Upper lobe of left lung (tissue), 6 donors: ENCODE measurements at regions not wholly inside any gene's neighbourhood (a gene's known extent, or its start where the extent isn't known, plus 50 kb on each side); places are given as distances from the start of the nearest gene placed in this dataset.

Experiments
- ATAC-seq, 2 donors: fragments of 200-7000 bp; cut with Tn5 transposase; one replicate each; pipeline ENCODE4 v1.9.1; 2022; ENCODE audit warnings: mild to moderate bottlenecking in 2 of 2, moderate library complexity in 2 of 2; ENCODE audit not compliant: low FRiP score in 2 of 2
- DNase-seq, 2 donors: peaks; one replicate each; pipeline ENCODE4 v3.0.0-alpha.2; 2019 to 2020
- H3K27ac ChIP-seq, 4 donors: fragments of 200-600 bp; sonication (generic); one replicate each; pipeline ENCODE4 v1.5.1; 2016 to 2019
- H3K27me3 ChIP-seq, 4 donors: fragments of 200-600 bp; sonication (generic); one replicate each; pipeline ENCODE4 v1.5.1; 2017 to 2019
- H3K36me3 ChIP-seq, 4 donors: fragments of 200-600 bp; sonication (generic); one replicate each; pipeline ENCODE4 v1.5.1; 2016 to 2019
- H3K4me1 ChIP-seq, 4 donors: fragments of 200-600 bp; sonication (generic); one replicate each; pipeline ENCODE4 v1.5.1; 2018 to 2019
- H3K4me3 ChIP-seq, 4 donors: fragments of 200-600 bp; sonication (generic); one replicate each; pipeline ENCODE4 v1.5.1; 2017 to 2019; ENCODE audit warnings: mild to moderate bottlenecking in 2 of 4, moderate library complexity in 1 of 4
- H3K9me3 ChIP-seq, 4 donors: fragments of 200-600 bp; sonication (generic); one replicate each; pipeline ENCODE4 v1.5.1; 2018 to 2019
- CTCF ChIP-seq, 6 experiments: fragments of 450-650 bp in 4 of 6; fragments of 200-600 bp in 2 of 6; sonication (generic) in 2 of 6; IDR thresholded peaks; one replicate each; pipeline ENCODE4 v1.5.1; 2016 to 2019; ENCODE audit warnings: antibody characterized with exemption in 6 of 6
- EP300 ChIP-seq, 4 donors: sonication (generic); formaldehyde crosslinking; IDR thresholded peaks; one replicate each; pipeline ENCODE4 v1.5.1; 2017; ENCODE audit warnings: antibody characterized with exemption in 4 of 4, control low read depth in 2 of 4
- POLR2A ChIP-seq, 4 donors: fragments of 450-650 bp; IDR thresholded peaks; one replicate each; pipeline ENCODE4 v1.5.1; 2016 to 2017; ENCODE audit warnings: antibody characterized with exemption in 4 of 4, mild to moderate bottlenecking in 2 of 4
- POLR2AphosphoS5 ChIP-seq, 2 donors: sonication (generic); formaldehyde crosslinking; IDR thresholded peaks; one replicate each; pipeline ENCODE4 v1.5.1; 2017; ENCODE audit warnings: antibody characterized with exemption in 2 of 2
- WGBS, 2 donors: methylation state at CpG; one replicate each; pipeline ENCODE4 v1.1.5; 2017 to 2018; 5-methylcytosine and 5-hydroxymethylcytosine counted together
- small RNA-seq, 4 donors: library from RNA; depleted of rRNA; stranded (forward); fragments of <200 nt; gene quantifications; one replicate each; pipeline ENCODE3, GENCODE V24; 2016
- donor health status: DM: no; HTN: no; CAD: no; lungs with moderate emphysema.
- donor health status: DM: no; HTN: yes; CAD: no; lungs with severe emphysema.

- 70 to 77% methylated on average over 7 of the region's 7 CpGs for WGBS, 2 donors
- H3K27me3 ChIP-seq = no peaks in the 10 kb centered on the region
- no peaks in the 10 kb centered on the region for H3K36me3 ChIP-seq
- no peak overlapping the region for H3K27ac ChIP-seq
- DNase-seq = no peak
- TF ChIP-seq CTCF (IDR thresholded peaks at IDR 0.05) (no peak), EP300 (IDR thresholded peaks at IDR 0.05) (no peak), POLR2A (IDR thresholded peaks at IDR 0.05) (no peak), POLR2AphosphoS5 (IDR thresholded peaks at IDR 0.05) (no peak)
- no peak overlapping the region for H3K4me3 ChIP-seq
- peaks cover 0 to 6% (median 2%) of the 10 kb centered on the region in 4 donors for H3K4me1 ChIP-seq
- ATAC-seq = no peak
- no peaks in the 10 kb centered on the region for H3K9me3 ChIP-seq
These were observed 50.5 kb upstream of the SLC1A4 start for GRCh38 chr2:64938607-64939285.

GRCh38 chr2:64939332-64939917 is 49.8 kb upstream of the SLC1A4 start:
- Histone ChIP-seq H3K4me1 (peaks cover 0 to 8% (median 2%) of the 10 kb centered on the region in 4 donors), H3K36me3 (no peaks in the 10 kb centered on the region), H3K9me3 (no peaks in the 10 kb centered on the region), H3K27me3 (no peaks in the 10 kb centered on the region), H3K4me3 (no peak overlapping the region), H3K27ac (no peak overlapping the region)
- no peak for ATAC-seq
- DNase-seq = no peak
- WGBS, 2 donors = 70 to 71% methylated on average over 12 of the region's 12 CpGs
- no peak for TF ChIP-seq EP300 (IDR thresholded peaks at IDR 0.05)
- TF ChIP-seq POLR2AphosphoS5 (IDR thresholded peaks at IDR 0.05) = no peak
- TF ChIP-seq CTCF (IDR thresholded peaks at IDR 0.05) = no peak
- TF ChIP-seq POLR2A (IDR thresholded peaks at IDR 0.05) = no peak

Small RNA genes in the stretch of these regions (small RNA-seq; reads per million reads assigned to genes)
- gene RF00019 (0 reads per million in 4 donors), gene RN7SL211P (0 reads per million in 4 donors), gene RN7SL341P (0 reads per million in 4 donors)
